K562 (cell line): ENCODE measurements at regions not wholly inside any gene's neighbourhood (a gene's known extent, or its start where the extent isn't known, plus 50 kb on each side); places are given as distances from the start of the nearest gene placed in this dataset.

Source experiments
- TAF1 ChIP-seq: IDR thresholded peaks from 2 replicates; pipeline ENCODE4 v1.6.1; 2011; ENCODE audit warnings: mild to moderate bottlenecking, low read length, moderate library complexity; ENCODE audit not compliant: insufficient read depth, control insufficient read depth, severe bottlenecking; ENCODE audit errors: extremely low read depth
- ZNF3 ChIP-seq: fragments of 250-450 bp; sonication (Bioruptor Pico); IDR thresholded peaks from 2 replicates; pipeline ENCODE4 v1.5.0; 2021; ENCODE audit warnings: mild to moderate bottlenecking, moderate library complexity

- TF ChIP-seq TAF1 (no peak), ZNF3 (CRISPR knock-in tag) (no peak)
Measured at GRCh38 chr15:62352817-62353216, 187.7 kb upstream of the C2CD4B start.
